Lung (tissue), 11 donors: ENCODE measurements at regions not wholly inside any gene's neighbourhood (a gene's known extent, or its start where the extent isn't known, plus 50 kb on each side); places are given as distances from the start of the nearest gene placed in this dataset.

ENCODE experiments used
- ATAC-seq: fragments of 200-7000 bp; cut with Tn5 transposase; one replicate; pipeline ENCODE4 v1.9.1; 2020; ENCODE audit warnings: moderate number of reproducible peaks; ENCODE audit not compliant: insufficient read depth, low FRiP score
- DNase-seq, 3 donors: peaks; one replicate each; pipeline ENCODE4 v3.0.0-alpha.2; 2013 to 2017
- H3K27ac ChIP-seq, 2 donors: one replicate each; pipeline ENCODE4 v1.5.1; 2013; ENCODE audit warnings: mild to moderate bottlenecking in 2 of 2, moderate library complexity in 2 of 2, control low read depth in 1 of 2, inconsistent platforms in 1 of 2, low read depth in 1 of 2, low read length in 1 of 2
- H3K27me3 ChIP-seq, 3 donors: one replicate each; pipeline ENCODE4 v1.5.1; 2013; ENCODE audit warnings: low read length in 2 of 3; ENCODE audit not compliant: control insufficient read depth in 3 of 3, insufficient read depth in 3 of 3
- H3K36me3 ChIP-seq, 4 donors: one replicate each; pipeline ENCODE4 v1.5.1; 2013; ENCODE audit warnings: low read length in 4 of 4, mild to moderate bottlenecking in 1 of 4, moderate library complexity in 1 of 4; ENCODE audit not compliant: control insufficient read depth in 4 of 4, insufficient read depth in 4 of 4
- H3K4me1 ChIP-seq, 5 donors: one replicate each; pipeline ENCODE4 v1.5.1; 2013; ENCODE audit warnings: low read length in 5 of 5, mild to moderate bottlenecking in 2 of 5, moderate library complexity in 1 of 5; ENCODE audit not compliant: control insufficient read depth in 5 of 5, insufficient read depth in 5 of 5
- H3K4me3 ChIP-seq: one replicate; pipeline ENCODE4 v1.5.1; 2013; ENCODE audit warnings: mild to moderate bottlenecking, control low read depth, moderate library complexity
- H3K9ac ChIP-seq, 2 donors: one replicate each; pipeline ENCODE4 v1.5.1; 2013; ENCODE audit warnings: low read length in 2 of 2, control low read depth in 1 of 2; ENCODE audit not compliant: insufficient read depth in 1 of 2
- H3K9me3 ChIP-seq, 4 donors: one replicate each; pipeline ENCODE4 v1.5.1; 2013; ENCODE audit warnings: low read length in 3 of 4, mild to moderate bottlenecking in 1 of 4, moderate library complexity in 1 of 4; ENCODE audit not compliant: control insufficient read depth in 4 of 4, insufficient read depth in 3 of 4
- WGBS, 2 donors: extraction: QIAGEN DNeasy Blood & Tissue Kit; methylation state at CpG; one replicate each; pipeline ENCODE4 v1.1.7; 2013; 5-methylcytosine and 5-hydroxymethylcytosine counted together
- TF ChIP-seq, protein P1 (sequence below): IDR thresholded peaks from 2 replicates; pipeline ENCODE4 v1.5.1; 2012; ENCODE audit warnings: mild to moderate bottlenecking; ENCODE audit errors: control extremely low read depth, extremely low read depth
- donor health status: control.
- donor health status: control.
- donor health status: Bipolar disorder and iron deficiency.
- donor health status: healthy.
- donor health status: DM: yes; HTN: yes; CAD: no.

GRCh38 chr14:34023824-34024767, 73.2 kb upstream of the EGLN3 start:
- H3K36me3 ChIP-seq: no peaks in the 10 kb centered on the region
- no peak overlapping the region for H3K4me3 ChIP-seq
- peaks cover 0 to 2% (median 0%) of the 10 kb centered on the region in 3 donors for H3K27me3 ChIP-seq
- no peak overlapping the region for H3K27ac ChIP-seq
- TF ChIP-seq, protein P1, sequence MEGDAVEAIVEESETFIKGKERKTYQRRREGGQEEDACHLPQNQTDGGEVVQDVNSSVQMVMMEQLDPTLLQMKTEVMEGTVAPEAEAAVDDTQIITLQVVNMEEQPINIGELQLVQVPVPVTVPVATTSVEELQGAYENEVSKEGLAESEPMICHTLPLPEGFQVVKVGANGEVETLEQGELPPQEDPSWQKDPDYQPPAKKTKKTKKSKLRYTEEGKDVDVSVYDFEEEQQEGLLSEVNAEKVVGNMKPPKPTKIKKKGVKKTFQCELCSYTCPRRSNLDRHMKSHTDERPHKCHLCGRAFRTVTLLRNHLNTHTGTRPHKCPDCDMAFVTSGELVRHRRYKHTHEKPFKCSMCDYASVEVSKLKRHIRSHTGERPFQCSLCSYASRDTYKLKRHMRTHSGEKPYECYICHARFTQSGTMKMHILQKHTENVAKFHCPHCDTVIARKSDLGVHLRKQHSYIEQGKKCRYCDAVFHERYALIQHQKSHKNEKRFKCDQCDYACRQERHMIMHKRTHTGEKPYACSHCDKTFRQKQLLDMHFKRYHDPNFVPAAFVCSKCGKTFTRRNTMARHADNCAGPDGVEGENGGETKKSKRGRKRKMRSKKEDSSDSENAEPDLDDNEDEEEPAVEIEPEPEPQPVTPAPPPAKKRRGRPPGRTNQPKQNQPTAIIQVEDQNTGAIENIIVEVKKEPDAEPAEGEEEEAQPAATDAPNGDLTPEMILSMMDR: no peak
- H3K4me1 ChIP-seq: peaks cover 0 to 13% (median 7%) of the 10 kb centered on the region in 5 donors
- ATAC-seq (no peak), DNase-seq (no peak)
- 77 to 90% methylated on average over 13 of the region's 13 CpGs for WGBS, 2 donors
- no peak overlapping the region for H3K9ac ChIP-seq
- H3K9me3 ChIP-seq: peaks cover 0 to 2% (median 0%) of the 10 kb centered on the region in 4 donors

GRCh38 chr14:34021096-34021495, 70.2 kb upstream of the EGLN3 start:
- ATAC-seq (no peak), DNase-seq (no peak)
- Histone ChIP-seq H3K4me3 (no peak overlapping the region), H3K27me3 (peaks cover 0 to 5% (median 0%) of the 10 kb centered on the region in 3 donors), H3K9me3 (peaks cover 0 to 2% (median 0%) of the 10 kb centered on the region in 4 donors), H3K9ac (no peak overlapping the region), H3K27ac (no peak overlapping the region), H3K36me3 (no peaks in the 10 kb centered on the region), H3K4me1 (peaks cover 0 to 12% (median 0%) of the 10 kb centered on the region in 5 donors)
- TF ChIP-seq, protein P1: no peak
- WGBS, 2 donors: 95 to 99% methylated on average over 3 of the region's 3 CpGs

DNA sequence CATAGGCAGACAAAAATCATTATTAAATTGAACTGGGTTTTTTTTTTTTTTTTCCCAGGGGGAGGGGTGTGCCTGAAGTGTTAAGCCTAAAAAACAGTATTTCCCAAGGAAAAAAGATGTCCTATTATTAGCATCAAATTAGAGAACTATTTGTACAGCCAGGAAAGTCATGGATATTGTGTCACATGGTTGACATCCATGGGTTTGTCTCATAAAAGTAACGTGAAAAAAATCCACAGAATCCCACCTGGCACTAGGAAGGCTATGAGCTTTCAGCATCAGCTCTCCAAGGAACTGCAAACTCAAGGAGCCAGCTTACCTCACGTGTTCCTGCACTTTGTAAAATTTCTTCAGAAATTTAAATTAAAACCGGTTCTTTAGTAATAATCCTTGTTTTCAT, 69.1 kb upstream of the EGLN3 start:
- WGBS, 2 donors: 88 to 91% methylated on average over 3 of the region's 3 CpGs
- no peaks in the 10 kb centered on the region for H3K36me3 ChIP-seq
- H3K4me3 ChIP-seq: no peak overlapping the region
- H3K27me3 ChIP-seq: peaks cover 0 to 5% (median 0%) of the 10 kb centered on the region in 3 donors
- H3K9ac ChIP-seq: no peak overlapping the region
- no peaks in the 10 kb centered on the region for H3K9me3 ChIP-seq
- ATAC-seq: no peak
- TF ChIP-seq, protein P1: no peak
- H3K4me1 ChIP-seq: peaks cover 0 to 20% (median 0%) of the 10 kb centered on the region in 5 donors
- H3K27ac ChIP-seq: no peak overlapping the region
- DNase-seq: no peak
